Fibroblast of the conjunctiva (primary cell): ENCODE measurements at regions not wholly inside any gene's neighbourhood (a gene's known extent, or its start where the extent isn't known, plus 50 kb on each side); places are given as distances from the start of the nearest gene placed in this dataset.

Experiments used
- DNase-seq: peaks from one replicate; pipeline ENCODE4 v3.0.0-alpha.2; 2010; ENCODE audit warnings: low read depth

DNA sequence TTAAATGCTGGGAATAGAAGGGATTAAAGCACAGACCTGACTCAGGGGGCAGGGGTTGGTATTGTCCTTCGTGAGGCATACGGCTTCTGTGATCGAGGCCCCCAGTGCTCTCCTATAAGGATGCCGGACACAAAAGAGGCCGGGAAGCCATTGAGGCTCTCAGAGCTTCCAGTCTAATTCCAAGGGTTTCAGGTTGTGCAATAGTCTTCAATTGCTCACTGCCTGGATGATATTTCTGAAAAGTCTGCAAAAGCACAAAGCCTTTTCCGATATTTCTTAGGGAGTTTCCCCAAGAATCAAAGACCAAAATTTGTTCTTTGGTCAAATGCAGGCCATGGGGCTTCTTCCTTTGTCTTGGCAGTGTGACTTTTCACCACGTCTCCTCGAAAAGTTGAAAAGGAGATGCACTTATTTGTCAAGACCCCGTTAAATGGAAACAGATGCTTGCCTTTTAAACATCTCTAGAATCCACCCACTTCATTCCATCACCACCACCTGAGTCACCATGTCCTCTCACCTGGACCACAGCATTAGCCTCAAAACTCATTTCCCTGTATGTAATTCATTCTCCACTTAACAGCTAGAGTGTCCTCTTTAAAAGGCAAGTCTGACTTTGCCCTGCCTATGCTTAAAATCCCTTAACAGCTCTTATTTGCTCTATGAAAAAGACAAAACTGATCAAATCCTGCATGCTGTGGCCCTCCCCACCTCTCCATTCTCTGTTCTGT lies 134.8 kb upstream of the NAMPT start:
- DNase-seq, result no peak

DNA sequence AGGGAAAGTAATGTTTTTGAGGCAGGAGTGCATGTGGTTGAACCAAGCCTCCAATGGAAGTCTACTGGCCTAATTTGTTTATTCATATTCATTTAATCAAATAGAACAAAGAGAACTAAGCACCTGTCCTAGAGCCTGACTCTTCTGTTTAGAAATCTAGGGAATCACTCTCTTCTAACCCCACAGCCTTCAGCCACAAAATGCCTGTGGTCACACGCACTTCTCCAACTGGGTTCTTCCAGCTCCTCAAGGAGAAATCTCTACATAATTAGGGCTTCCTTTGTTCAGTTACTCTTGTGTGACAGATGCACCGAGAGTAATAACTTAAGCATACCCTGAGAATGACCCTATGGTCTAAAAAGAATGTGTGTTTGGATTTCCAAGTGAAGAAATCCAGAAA lies 133.7 kb upstream of the NAMPT start:
- DNase-seq, result no peak

DNA sequence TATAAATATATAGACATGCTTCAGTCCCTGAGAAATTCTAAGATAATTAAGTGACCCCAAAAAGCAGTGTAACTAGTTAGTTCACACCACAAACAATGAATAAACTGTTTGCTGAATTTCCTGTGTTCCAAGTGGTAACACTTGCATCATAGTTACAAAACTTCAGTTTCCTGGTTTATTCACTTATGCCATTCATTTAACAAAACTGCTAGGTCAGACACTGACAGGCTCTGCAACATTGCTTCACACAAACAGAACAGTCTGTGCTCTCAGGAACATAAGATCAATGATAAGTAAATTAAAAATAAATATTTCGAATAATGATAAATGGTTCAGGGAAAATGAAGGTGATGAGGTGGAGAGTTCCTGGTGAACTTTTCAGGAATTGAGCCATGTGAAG lies 133.3 kb upstream of the NAMPT start:
- DNase-seq, result peak; percentile 34

DNA sequence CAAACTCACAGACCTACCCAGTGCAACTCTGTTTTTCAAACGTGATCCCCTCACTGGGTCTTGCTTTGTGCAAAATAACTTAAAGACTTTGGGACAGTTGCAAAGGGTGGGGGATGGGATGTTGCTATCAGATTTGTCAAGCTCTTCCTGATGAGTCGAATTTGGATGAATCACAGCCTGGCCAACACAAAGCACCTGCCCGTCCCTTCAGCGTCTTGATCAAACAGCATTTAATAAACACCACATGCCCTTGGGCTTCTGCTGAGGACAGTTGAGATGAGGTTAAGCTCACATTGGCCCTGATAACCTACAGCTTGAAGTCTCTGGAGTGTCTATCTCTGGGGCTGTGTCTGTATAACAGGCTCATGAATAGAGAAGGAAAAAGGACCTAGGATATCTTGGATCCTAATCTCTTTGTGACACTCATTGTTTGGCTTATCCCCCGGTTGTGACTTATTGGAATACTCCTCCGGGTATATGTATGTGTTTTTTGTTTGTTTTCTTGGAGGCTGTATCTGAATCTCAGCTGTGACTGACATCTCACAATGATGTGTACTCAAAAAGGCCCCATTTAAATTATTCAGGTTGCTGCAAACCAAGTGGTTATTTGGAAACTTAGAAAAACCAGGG lies 132.6 kb upstream of the NAMPT start:
- no peak for DNase-seq

DNA sequence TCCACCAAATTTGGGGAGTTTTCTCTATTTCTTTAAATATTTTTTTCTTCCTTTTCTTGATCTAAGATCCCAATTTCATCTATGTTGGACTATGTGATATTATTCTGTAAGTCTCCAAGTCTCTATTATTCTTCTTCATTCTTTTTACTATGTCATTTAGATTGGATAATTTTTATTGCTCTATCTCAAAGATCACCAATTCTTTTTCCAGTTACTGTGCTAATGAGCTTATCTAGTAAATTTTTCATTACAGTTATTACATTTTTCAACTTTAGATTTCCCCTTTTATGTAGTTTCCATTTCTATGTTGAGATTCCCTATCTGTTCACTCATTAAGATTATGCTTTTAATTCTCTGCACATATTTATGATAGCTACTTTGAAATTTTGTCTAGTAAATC lies 131.6 kb upstream of the NAMPT start:
- no peak for DNase-seq

- DNase-seq, result no peak
Observed at GRCh38 chr7:106415433-106415832, 130.7 kb upstream of the NAMPT start.

GRCh38 chr7:106413446-106413845 lies 128.7 kb upstream of the NAMPT start:
- no peak for DNase-seq

DNA sequence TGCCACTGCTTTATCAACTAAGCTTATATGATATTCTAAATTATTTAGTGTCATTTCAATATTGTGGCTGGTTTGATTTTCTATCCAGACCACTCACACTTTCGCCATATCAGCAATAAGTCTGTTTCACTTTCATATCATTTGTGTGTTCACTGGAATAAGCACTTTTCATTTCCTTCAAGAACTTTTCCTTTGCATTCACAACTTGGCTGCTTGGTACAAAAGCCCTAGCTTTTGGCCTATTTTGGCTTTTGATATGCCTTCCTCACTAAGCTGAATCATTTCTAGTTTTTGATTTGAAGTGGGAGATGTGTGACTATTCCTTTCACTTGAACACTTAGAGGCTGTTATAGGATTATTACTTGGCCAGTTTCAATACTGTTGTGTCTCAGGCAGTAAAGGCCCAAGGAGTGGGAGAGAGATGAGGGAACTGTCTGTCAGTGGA lies 120.9 kb upstream of the NAMPT start:
- no peak for DNase-seq

- no peak for DNase-seq
Observed at GRCh38 chr7:106402898-106403297, 118.1 kb upstream of the NAMPT start.

DNA sequence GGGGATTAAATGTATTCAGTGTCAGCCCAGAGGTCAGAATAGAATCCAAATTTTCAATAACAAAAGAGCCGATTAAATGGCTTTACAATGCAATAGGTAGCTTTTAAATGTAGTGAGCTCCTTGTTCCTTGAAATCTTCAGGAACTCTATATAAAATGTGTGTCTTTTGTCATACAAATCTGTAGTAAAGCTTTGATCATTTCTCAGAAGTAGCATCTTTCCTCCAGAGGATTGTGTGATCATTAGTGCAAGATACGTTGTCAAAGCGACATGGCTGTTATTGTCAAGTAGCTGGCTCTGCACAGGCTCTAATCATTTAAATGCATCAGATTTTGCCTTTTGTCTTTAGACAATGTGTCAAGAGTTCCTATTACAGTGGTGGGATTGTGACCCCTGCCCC lies 116.1 kb upstream of the NAMPT start:
- DNase-seq, result no peak

DNA sequence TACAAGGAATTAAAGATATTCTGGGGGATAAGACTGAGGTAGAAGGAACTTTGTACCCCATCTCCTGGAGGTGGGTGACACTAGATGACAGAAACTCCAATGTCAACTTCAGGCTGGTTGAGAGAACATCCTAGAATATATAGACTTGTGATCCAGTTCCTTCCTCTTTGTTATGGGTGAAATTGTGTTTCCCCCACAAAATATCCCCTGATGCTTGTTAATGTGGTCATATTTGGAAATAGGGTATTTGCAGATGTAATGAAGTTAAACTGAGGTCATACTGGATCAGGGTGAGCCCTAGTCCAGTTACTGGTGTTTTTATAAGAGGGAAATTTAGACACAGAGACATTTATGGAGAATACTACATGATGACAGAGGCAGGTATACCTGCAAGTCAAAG lies 114.0 kb upstream of the NAMPT start:
- DNase-seq, result no peak

GRCh38 chr7:106397994-106398393 lies 113.2 kb upstream of the NAMPT start:
- no peak for DNase-seq

GRCh38 chr7:106394526-106394925 lies 109.7 kb upstream of the NAMPT start:
- no peak for DNase-seq

- no peak for DNase-seq
Observed at GRCh38 chr7:106393564-106394251, 108.9 kb upstream of the NAMPT start.

GRCh38 chr7:106392590-106392989 lies 107.8 kb upstream of the NAMPT start:
- no peak for DNase-seq

DNA sequence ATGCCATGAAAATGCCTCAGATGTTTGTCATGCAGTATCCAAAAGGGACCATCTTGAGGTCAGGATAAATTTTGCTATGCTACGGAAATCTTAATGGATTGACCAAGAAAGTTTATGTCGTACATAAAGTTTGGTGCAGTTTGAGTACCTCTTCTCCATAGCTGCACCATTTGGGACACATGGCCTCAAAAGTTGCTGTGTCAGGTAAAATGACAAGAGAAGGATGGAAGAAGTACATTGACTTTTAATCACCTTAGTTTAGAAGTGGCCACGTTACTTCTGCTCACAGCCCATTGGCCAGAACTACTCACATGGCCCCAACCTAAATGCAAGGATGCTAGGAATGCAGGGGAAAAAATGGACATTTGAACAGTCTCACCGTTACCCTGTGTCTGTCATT lies 107.4 kb upstream of the NAMPT start:
- DNase-seq, result no peak

- DNase-seq, result no peak
Observed at GRCh38 chr7:106386958-106387357, 102.2 kb upstream of the NAMPT start.

DNA sequence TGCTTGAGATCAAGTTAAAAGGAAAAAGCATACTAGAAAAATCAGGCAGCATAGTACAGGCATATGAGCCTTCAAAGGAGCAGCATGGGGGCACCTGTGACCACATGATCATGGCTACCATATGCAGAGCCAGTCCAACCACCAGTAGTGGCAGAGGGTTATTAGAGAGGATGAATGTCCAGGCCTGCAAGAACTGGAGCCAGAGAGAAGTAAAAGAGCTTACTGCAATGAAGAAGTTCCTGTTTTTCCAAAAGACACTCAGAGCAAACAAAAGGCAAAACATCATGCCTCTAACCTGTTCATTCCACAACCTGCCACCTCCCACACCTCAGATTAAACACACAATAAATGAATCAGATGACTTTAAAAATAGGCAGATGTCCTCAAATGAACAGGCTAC lies 99.6 kb upstream of the NAMPT start:
- DNase-seq, result no peak

DNA sequence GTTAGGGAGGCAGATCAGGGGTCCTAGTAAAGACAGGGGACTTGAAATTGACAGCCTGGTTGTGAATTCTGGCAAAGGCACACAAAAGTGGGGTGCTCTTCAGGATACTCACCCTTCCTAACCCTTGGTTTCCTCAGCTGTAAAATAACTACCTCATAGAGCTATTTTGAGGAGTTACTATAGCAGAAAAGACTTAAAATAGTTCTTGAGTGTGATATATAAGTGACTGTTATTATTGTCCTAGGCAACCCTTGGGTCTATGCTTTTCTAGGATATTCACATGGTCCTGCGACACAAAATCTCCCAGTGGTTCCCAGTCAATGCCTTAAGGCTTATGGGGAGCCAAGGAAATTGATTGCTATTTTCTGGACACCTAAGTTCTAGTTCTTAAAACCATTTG lies 98.1 kb upstream of the NAMPT start:
- DNase-seq, result no peak

- no peak for DNase-seq
Observed at GRCh38 chr7:106382129-106382528, 97.3 kb upstream of the NAMPT start.

DNA sequence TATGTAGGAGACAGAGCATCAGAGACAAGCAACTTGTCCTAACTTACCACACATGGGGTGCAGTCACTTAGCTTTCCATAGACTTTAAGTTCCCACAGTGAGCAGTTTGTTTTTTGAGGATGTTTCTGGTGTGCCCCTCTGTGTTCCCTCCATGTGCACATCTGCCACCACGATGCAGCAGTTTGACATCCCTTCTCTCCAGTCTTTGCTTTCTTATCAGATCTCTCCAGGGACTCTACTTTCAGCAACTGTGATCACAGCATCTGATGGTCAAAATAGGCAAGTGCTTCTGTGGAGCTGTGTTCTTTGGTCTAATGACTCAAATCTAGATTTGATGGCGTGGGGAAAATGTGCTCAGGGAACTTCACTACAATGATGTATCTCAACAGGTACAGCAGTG lies 96.5 kb upstream of the NAMPT start:
- no peak for DNase-seq

- no peak for DNase-seq
Observed at GRCh38 chr7:106377847-106378361, 93.1 kb upstream of the NAMPT start.
